ENCODE measurements at regions not wholly inside any gene's neighbourhood (a gene's known extent, or its start where the extent isn't known, plus 50 kb on each side); places are given as distances from the start of the nearest gene placed in this dataset.
"Not testable (repeated sequence)": the region's sequence is repeated elsewhere in the genome, so short reads cannot be mapped to it uniquely, and the experiment has no call there.

GRCh38 chr13:34731486-34731885 is 210.6 kb upstream of the NBEA start:
- no peak for DNase-seq

GRCh38 chr13:34733721-34734120 is 208.3 kb upstream of the NBEA start:
- DNase-seq: no peak

- no peak for DNase-seq
These were observed 207.1 kb upstream of the NBEA start for GRCh38 chr13:34734932-34735331.

GRCh38 chr13:34738254-34738992 is 203.6 kb upstream of the NBEA start:
- no peak for DNase-seq

GRCh38 chr13:34747056-34747455 is 195.0 kb upstream of the NBEA start:
- not testable (repeated sequence) for DNase-seq

- no peak for DNase-seq
These were observed 194.6 kb upstream of the NBEA start for GRCh38 chr13:34747507-34747906.

- DNase-seq: no peak
These were observed 194.0 kb upstream of the NBEA start for GRCh38 chr13:34748073-34748472.

- no peak for DNase-seq
These were observed 193.5 kb upstream of the NBEA start for GRCh38 chr13:34748596-34748995.

GRCh38 chr13:34749046-34749445 is 193.0 kb upstream of the NBEA start:
- no peak for DNase-seq

- no peak for DNase-seq
These were observed 191.8 kb upstream of the NBEA start for GRCh38 chr13:34750078-34750931.

- DNase-seq: no peak
These were observed 191.0 kb upstream of the NBEA start for GRCh38 chr13:34751044-34751443.

- DNase-seq: no peak
These were observed 190.6 kb upstream of the NBEA start for GRCh38 chr13:34751492-34751891.

- no peak for DNase-seq
These were observed 189.6 kb upstream of the NBEA start for GRCh38 chr13:34752283-34752960.

GRCh38 chr13:34756136-34756535 is 185.9 kb upstream of the NBEA start:
- DNase-seq: no peak

GRCh38 chr13:34756572-34756971 is 185.5 kb upstream of the NBEA start:
- DNase-seq: no peak

- DNase-seq: no peak
These were observed 184.6 kb upstream of the NBEA start for GRCh38 chr13:34757441-34757840.

GRCh38 chr13:34758628-34759027 is 183.4 kb upstream of the NBEA start:
- no peak for DNase-seq

GRCh38 chr13:34762312-34762711 is 179.8 kb upstream of the NBEA start:
- DNase-seq: no peak

- no peak for DNase-seq
These were observed 177.8 kb upstream of the NBEA start for GRCh38 chr13:34764246-34764645.

- no peak for DNase-seq
These were observed 176.5 kb upstream of the NBEA start for GRCh38 chr13:34765446-34766180.

GRCh38 chr13:34767778-34768177 is 174.3 kb upstream of the NBEA start:
- no peak for DNase-seq

GRCh38 chr13:34772206-34772605 is 169.9 kb upstream of the NBEA start:
- no peak for DNase-seq

- DNase-seq: no peak
These were observed 169.2 kb upstream of the NBEA start for GRCh38 chr13:34772881-34773280.

All from stimulated activated CD4-positive, alpha-beta T cell treated with anti-CD3 and anti-CD28 coated beads, Interleukin-15, amount 100 ng/mL, for 24 hours (primary cell).